ENCODE measurements at regions not wholly inside any gene's neighbourhood (a gene's known extent, or its start where the extent isn't known, plus 50 kb on each side); places are given as distances from the start of the nearest gene placed in this dataset.

DNA sequence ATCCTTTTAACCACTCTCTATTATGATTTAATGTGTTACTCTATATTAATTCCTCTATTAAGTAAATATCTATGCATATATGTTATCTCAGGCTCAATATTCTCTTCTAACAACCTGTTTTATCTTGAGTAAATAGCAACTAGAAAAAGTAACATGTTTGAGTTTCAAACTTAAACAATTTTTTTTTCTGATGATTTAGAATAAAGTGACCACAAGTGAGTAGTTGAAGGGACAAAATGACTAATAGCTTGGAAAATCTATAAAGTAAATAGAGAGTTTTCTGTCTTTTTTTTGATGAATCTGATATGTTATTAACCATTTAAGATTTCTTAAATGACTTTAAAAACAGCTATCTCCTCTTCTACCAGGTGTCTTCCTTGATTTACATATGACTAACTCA is 483.8 kb downstream of the TFEC start:
- no peak for TF ChIP-seq GATAD2B (IDR thresholded peaks at IDR 0.05; ENCODE audit: borderline replicate concordance)
- no peak for TF ChIP-seq NR1H2 (CRISPR knock-in tag; IDR thresholded peaks at IDR 0.05)
- TF ChIP-seq MYBL2 (IDR thresholded peaks at IDR 0.05; ENCODE audit: low read depth), result no peak
- TF ChIP-seq MYBL2 (CRISPR knock-in tag; IDR thresholded peaks at IDR 0.05; ENCODE audit: borderline replicate concordance), result no peak
- TF ChIP-seq CBX8 (IDR thresholded peaks at IDR 0.05; ENCODE audit: borderline replicate concordance, extremely low read depth, low read depth, low read length, poor library complexity, severe bottlenecking), result no peak
- no peak for TF ChIP-seq MTA1 (IDR thresholded peaks at IDR 0.05; ENCODE audit: borderline replicate concordance)
- TF ChIP-seq FOS (IDR thresholded peaks at IDR 0.05; ENCODE audit: extremely low read depth, insufficient read length), result no peak
- TF ChIP-seq FOXA1 (IDR thresholded peaks at IDR 0.05; ENCODE audit: borderline replicate concordance), result no peak
- TF ChIP-seq, protein P1, sequence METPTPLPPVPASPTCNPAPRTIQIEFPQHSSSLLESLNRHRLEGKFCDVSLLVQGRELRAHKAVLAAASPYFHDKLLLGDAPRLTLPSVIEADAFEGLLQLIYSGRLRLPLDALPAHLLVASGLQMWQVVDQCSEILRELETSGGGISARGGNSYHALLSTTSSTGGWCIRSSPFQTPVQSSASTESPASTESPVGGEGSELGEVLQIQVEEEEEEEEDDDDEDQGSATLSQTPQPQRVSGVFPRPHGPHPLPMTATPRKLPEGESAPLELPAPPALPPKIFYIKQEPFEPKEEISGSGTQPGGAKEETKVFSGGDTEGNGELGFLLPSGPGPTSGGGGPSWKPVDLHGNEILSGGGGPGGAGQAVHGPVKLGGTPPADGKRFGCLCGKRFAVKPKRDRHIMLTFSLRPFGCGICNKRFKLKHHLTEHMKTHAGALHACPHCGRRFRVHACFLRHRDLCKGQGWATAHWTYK (CRISPR knock-in tag; IDR thresholded peaks at IDR 0.05), result no peak
- no peak for TF ChIP-seq ZSCAN29 (IDR thresholded peaks at IDR 0.05)
- TF ChIP-seq, protein P2, sequence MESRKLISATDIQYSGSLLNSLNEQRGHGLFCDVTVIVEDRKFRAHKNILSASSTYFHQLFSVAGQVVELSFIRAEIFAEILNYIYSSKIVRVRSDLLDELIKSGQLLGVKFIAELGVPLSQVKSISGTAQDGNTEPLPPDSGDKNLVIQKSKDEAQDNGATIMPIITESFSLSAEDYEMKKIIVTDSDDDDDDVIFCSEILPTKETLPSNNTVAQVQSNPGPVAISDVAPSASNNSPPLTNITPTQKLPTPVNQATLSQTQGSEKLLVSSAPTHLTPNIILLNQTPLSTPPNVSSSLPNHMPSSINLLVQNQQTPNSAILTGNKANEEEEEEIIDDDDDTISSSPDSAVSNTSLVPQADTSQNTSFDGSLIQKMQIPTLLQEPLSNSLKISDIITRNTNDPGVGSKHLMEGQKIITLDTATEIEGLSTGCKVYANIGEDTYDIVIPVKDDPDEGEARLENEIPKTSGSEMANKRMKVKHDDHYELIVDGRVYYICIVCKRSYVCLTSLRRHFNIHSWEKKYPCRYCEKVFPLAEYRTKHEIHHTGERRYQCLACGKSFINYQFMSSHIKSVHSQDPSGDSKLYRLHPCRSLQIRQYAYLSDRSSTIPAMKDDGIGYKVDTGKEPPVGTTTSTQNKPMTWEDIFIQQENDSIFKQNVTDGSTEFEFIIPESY (CRISPR knock-in tag; IDR thresholded peaks at IDR 0.05), result no peak
